GM19438 (cell line): ENCODE measurements at regions not wholly inside any gene's neighbourhood (a gene's known extent, or its start where the extent isn't known, plus 50 kb on each side); places are given as distances from the start of the nearest gene placed in this dataset.

Experiments used
- ATAC-seq: cut with Tn5 transposase; IDR thresholded peaks from one replicate; pipeline ENCODE4 v1.9.1; 2021; ENCODE audit warnings: low read depth; ENCODE audit not compliant: unreplicated experiment

GRCh38 chr2:19750136-19750535, 151.6 kb downstream of the TTC32 start:
- no peak for ATAC-seq

GRCh38 chr2:19749507-19749836, 152.3 kb downstream of the TTC32 start:
- ATAC-seq, result no peak

- no peak for ATAC-seq
Measured at GRCh38 chr2:19748711-19749506, 152.9 kb downstream of the TTC32 start.

- ATAC-seq, result no peak
Measured at GRCh38 chr2:19748073-19748375, 153.8 kb downstream of the TTC32 start.

- no peak for ATAC-seq
Measured at GRCh38 chr2:19747310-19748072, 154.3 kb downstream of the TTC32 start.

- ATAC-seq, result no peak
Measured at GRCh38 chr2:19746611-19747309, 155.0 kb downstream of the TTC32 start.

- no peak for ATAC-seq
Measured at GRCh38 chr2:19746137-19746600, 155.6 kb downstream of the TTC32 start.

- no peak for ATAC-seq
Measured at GRCh38 chr2:19745318-19746136, 156.3 kb downstream of the TTC32 start.

GRCh38 chr2:19744456-19745199, 157.2 kb downstream of the TTC32 start:
- no peak for ATAC-seq

GRCh38 chr2:19743641-19744040, 158.1 kb downstream of the TTC32 start:
- ATAC-seq, result no peak

- no peak for ATAC-seq
Measured at GRCh38 chr2:19742872-19743271, 158.9 kb downstream of the TTC32 start.

- no peak for ATAC-seq
Measured at GRCh38 chr2:19739256-19739655, 162.5 kb downstream of the TTC32 start.

- ATAC-seq, result no peak
Measured at GRCh38 chr2:19738707-19739106, 163.1 kb downstream of the TTC32 start.

GRCh38 chr2:19736191-19736831, 165.5 kb downstream of the TTC32 start:
- no peak for ATAC-seq

GRCh38 chr2:19733951-19734425, 167.8 kb downstream of the TTC32 start:
- ATAC-seq, result no peak

GRCh38 chr2:19733390-19733789, 168.4 kb downstream of the TTC32 start:
- ATAC-seq, result no peak

- no peak for ATAC-seq
Measured at GRCh38 chr2:19732255-19732654, 169.5 kb downstream of the TTC32 start.

- no peak for ATAC-seq
Measured at GRCh38 chr2:19731515-19731914, 170.3 kb downstream of the TTC32 start.

- no peak for ATAC-seq
Measured at GRCh38 chr2:19731037-19731436, 170.7 kb downstream of the TTC32 start.
